WTC11 (cell line): ENCODE measurements at regions not wholly inside any gene's neighbourhood (a gene's known extent, or its start where the extent isn't known, plus 50 kb on each side); places are given as distances from the start of the nearest gene placed in this dataset.

ENCODE experiments used
- ATAC-seq: fragments of 200-7000 bp; cut with Tn5 transposase; 2 replicates; pipeline ENCODE4 v1.10.0; 2021; ENCODE audit warnings: mild to moderate bottlenecking, moderate library complexity
- CTCF ChIA-PET: fragments of 300-600 bp; sonication (Branson Sonifier 250); formaldehyde crosslinking; loops from one replicate; lab custom pipeline; 2021; ENCODE audit warnings: antibody characterized with exemption; lab: Charles Lee
- POLR2A ChIA-PET: fragments of 350-600 bp; sonication (Branson Sonifier 250); formaldehyde crosslinking; loops from one replicate; lab custom pipeline; 2021; ENCODE audit warnings: antibody characterized with exemption; lab: Charles Lee
- DNase-seq: peaks from one replicate; pipeline ENCODE4 v3.0.0; 2021; ENCODE audit warnings: low spot score
- H3K27ac Mint-ChIP-seq: 2 replicates; pipeline ENCODE4 v1.8.0; 2021; ENCODE audit warnings: mixed read lengths
- H3K27me3 Mint-ChIP-seq: 2 replicates; pipeline ENCODE4 v1.8.0; 2021; ENCODE audit warnings: low read depth, mild to moderate bottlenecking, moderate library complexity, mixed read lengths
- H3K36me3 Mint-ChIP-seq: 2 replicates; pipeline ENCODE4 v1.8.0; 2021; ENCODE audit warnings: mixed read lengths
- H3K4me1 Mint-ChIP-seq: 2 replicates; pipeline ENCODE4 v1.8.0; 2022; ENCODE audit warnings: mixed read lengths
- H3K4me3 Mint-ChIP-seq: 2 replicates; pipeline ENCODE4 v1.8.0; 2021; ENCODE audit warnings: mild to moderate bottlenecking, moderate library complexity, mixed read lengths
- H3K9me3 Mint-ChIP-seq: 2 replicates; pipeline ENCODE4 v1.8.0; 2021; ENCODE audit warnings: mixed read lengths
- ATF6 ChIP-seq: sonication (generic); formaldehyde crosslinking; IDR thresholded peaks from 2 replicates; pipeline ENCODE4 v1.8.1; 2023; ENCODE audit warnings: mild to moderate bottlenecking, missing genetic modification reagents
- EMX1 ChIP-seq: fragments of 250-450 bp; sonication (Bioruptor Pico); IDR thresholded peaks from 2 replicates; pipeline ENCODE4 v1.8.0; 2021; ENCODE audit warnings: mild to moderate bottlenecking
- FOXK1 ChIP-seq: sonication (generic); formaldehyde crosslinking; IDR thresholded peaks from 2 replicates; pipeline ENCODE4 v1.8.0; 2022; ENCODE audit warnings: mild to moderate bottlenecking, moderate library complexity, missing genetic modification reagents
- FOXP1 ChIP-seq: sonication (generic); formaldehyde crosslinking; IDR thresholded peaks from 2 replicates; pipeline ENCODE4 v1.8.0; 2022; ENCODE audit warnings: missing genetic modification reagents, mild to moderate bottlenecking, moderate library complexity, borderline replicate concordance
- KAT7 ChIP-seq: sonication (generic); formaldehyde crosslinking; IDR thresholded peaks from 2 replicates; pipeline ENCODE4 v1.8.1; 2023; ENCODE audit warnings: missing genetic modification reagents, mild to moderate bottlenecking, borderline replicate concordance
- NFATC4 ChIP-seq: fragments of 250-450 bp; sonication (Bioruptor Pico); IDR thresholded peaks from 2 replicates; pipeline ENCODE4 v1.9.0; 2021; ENCODE audit warnings: mild to moderate bottlenecking
- NR1H2 ChIP-seq: sonication (generic); formaldehyde crosslinking; IDR thresholded peaks from 2 replicates; pipeline ENCODE4 v1.9.0; 2021; ENCODE audit warnings: mild to moderate bottlenecking, moderate library complexity, missing genetic modification reagents
- OVOL2 ChIP-seq: fragments of 250-450 bp; sonication (Bioruptor Pico); IDR thresholded peaks from 2 replicates; pipeline ENCODE4 v1.9.0; 2021; ENCODE audit warnings: mild to moderate bottlenecking, borderline replicate concordance
- PRRX2 ChIP-seq: fragments of 250-450 bp; sonication (Bioruptor Pico); IDR thresholded peaks from 2 replicates; pipeline ENCODE4 v1.8.0; 2021; ENCODE audit warnings: mild to moderate bottlenecking
- SMAD4 ChIP-seq: sonication (generic); formaldehyde crosslinking; IDR thresholded peaks from 2 replicates; pipeline ENCODE4 v1.8.0; 2022; ENCODE audit warnings: mild to moderate bottlenecking, missing genetic modification reagents
- SOX15 ChIP-seq: fragments of 250-450 bp; sonication (Bioruptor Pico); IDR thresholded peaks from 2 replicates; pipeline ENCODE4 v1.9.0; 2021; ENCODE audit warnings: mild to moderate bottlenecking
- TCF7 ChIP-seq: sonication (generic); formaldehyde crosslinking; IDR thresholded peaks from 2 replicates; pipeline ENCODE4 v1.8.0; 2022; ENCODE audit warnings: mild to moderate bottlenecking, low read depth, missing genetic modification reagents, moderate library complexity
- TEAD1 ChIP-seq: sonication (generic); formaldehyde crosslinking; IDR thresholded peaks from 2 replicates; pipeline ENCODE4 v1.8.0; 2022; ENCODE audit warnings: mild to moderate bottlenecking, missing genetic modification reagents
- USF1 ChIP-seq: sonication (generic); formaldehyde crosslinking; IDR thresholded peaks from 2 replicates; pipeline ENCODE4 v1.8.0; 2022; ENCODE audit warnings: mild to moderate bottlenecking, missing genetic modification reagents
- ZNF232 ChIP-seq: sonication (generic); formaldehyde crosslinking; IDR thresholded peaks from 2 replicates; pipeline ENCODE4 v1.8.0; 2022; ENCODE audit warnings: mild to moderate bottlenecking, missing genetic modification reagents
- ZNF532 ChIP-seq: fragments of 250-450 bp; sonication (Bioruptor Pico); IDR thresholded peaks from 2 replicates; pipeline ENCODE4 v1.9.0; 2021; ENCODE audit warnings: mild to moderate bottlenecking, borderline replicate concordance
- ZNF671 ChIP-seq: fragments of 250-450 bp; sonication (Bioruptor Pico); IDR thresholded peaks from 2 replicates; pipeline ENCODE4 v1.8.0; 2021; ENCODE audit warnings: mild to moderate bottlenecking
- TF ChIP-seq, protein P1 (sequence below): sonication (generic); formaldehyde crosslinking; IDR thresholded peaks from 2 replicates; pipeline ENCODE4 v1.8.1; 2022; ENCODE audit warnings: missing genetic modification reagents, borderline replicate concordance
- TF ChIP-seq, protein P2 (sequence below): sonication (generic); formaldehyde crosslinking; conservative IDR thresholded peaks from 2 replicates; pipeline ENCODE4 v1.8.1; 2023; ENCODE audit warnings: mild to moderate bottlenecking, low read depth, missing genetic modification reagents, moderate library complexity
- TF ChIP-seq, protein P3 (sequence below): sonication (generic); formaldehyde crosslinking; IDR thresholded peaks from 2 replicates; pipeline ENCODE4 v1.8.1; 2023; ENCODE audit warnings: mild to moderate bottlenecking, missing genetic modification reagents, moderate library complexity
- TF ChIP-seq, protein P4 (sequence below): sonication (generic); formaldehyde crosslinking; IDR thresholded peaks from 2 replicates; pipeline ENCODE4 v1.8.1; 2022; ENCODE audit warnings: low read depth, missing genetic modification reagents, borderline replicate concordance

- Mint-ChIP-seq H3K36me3 (no peaks in the 10 kb centered on the region), H3K4me1 (peaks cover 8% of the 10 kb centered on the region), H3K27me3 (no peaks in the 10 kb centered on the region), H3K27ac (no peak overlapping the region), H3K9me3 (no peaks in the 10 kb centered on the region), H3K4me3 (no peak overlapping the region)
- ATAC-seq = no peak
- DNase-seq = no peak
- ChIA-PET CTCF (interaction anchor here (1.1 kb wide), 1 partner anchor 17 kb away, joined by 3 read pairs; no protein-coding TSS in a partner anchor), POLR2A (no interaction called here)
- TF ChIP-seq TCF7 (CRISPR knock-in tag) = no peak
- TF ChIP-seq ZNF232 (CRISPR knock-in tag) = no peak
- no peak for TF ChIP-seq NR1H2 (CRISPR knock-in tag)
Observed at GRCh38 chr4:54556587-54556986, 101.2 kb upstream of the KIT start.

DNA sequence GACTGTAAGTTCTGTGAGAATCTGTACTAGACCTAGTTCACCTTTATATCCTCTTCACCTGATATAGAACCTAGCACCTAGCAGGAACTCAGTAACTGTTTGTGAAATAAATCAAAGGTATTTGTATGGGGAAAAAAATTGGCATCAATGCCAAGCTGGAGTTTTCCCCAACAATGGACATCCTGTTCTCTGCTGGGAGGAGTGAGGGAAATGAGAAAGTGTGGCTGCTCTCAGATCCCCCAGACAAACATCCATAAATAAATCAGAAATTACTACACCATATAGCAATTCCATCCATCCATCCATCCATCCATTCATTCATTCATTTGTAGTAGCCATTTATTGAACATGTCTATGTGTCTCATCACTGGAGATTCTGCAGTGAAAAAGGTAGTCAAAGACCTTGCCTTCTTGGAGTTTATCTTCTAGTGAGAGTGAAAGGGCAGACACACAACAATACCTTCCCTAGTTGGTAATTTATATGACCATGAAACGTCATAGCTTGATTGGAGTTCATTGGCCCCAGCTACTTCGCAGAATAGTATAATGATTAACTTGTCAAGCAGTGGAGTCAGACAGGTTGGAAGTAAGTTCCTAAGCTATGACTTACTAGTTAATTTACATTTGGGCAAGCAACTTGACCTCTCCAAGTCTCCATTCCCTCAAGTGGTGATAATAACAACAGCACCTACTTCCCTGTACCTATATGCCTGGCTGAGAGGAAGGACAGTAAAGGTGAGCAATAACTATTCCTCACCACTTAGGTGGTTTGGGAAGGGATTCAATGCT is 98.7 kb upstream of the KIT start:
- H3K27ac Mint-ChIP-seq = no peak overlapping the region
- TF ChIP-seq, protein P1, sequence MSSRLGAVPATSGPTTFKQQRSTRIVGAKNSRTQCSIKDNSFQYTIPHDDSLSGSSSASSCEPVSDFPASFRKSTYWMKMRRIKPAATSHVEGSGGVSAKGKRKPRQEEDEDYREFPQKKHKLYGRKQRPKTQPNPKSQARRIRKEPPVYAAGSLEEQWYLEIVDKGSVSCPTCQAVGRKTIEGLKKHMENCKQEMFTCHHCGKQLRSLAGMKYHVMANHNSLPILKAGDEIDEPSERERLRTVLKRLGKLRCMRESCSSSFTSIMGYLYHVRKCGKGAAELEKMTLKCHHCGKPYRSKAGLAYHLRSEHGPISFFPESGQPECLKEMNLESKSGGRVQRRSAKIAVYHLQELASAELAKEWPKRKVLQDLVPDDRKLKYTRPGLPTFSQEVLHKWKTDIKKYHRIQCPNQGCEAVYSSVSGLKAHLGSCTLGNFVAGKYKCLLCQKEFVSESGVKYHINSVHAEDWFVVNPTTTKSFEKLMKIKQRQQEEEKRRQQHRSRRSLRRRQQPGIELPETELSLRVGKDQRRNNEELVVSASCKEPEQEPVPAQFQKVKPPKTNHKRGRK (CRISPR knock-in tag) = no peak
- TF ChIP-seq USF1 (CRISPR knock-in tag) (no peak), OVOL2 (CRISPR knock-in tag) (no peak), TEAD1 (no peak), FOXK1 (no peak), PRRX2 (CRISPR knock-in tag) (no peak), KAT7 (CRISPR knock-in tag) (no peak), FOXP1 (CRISPR knock-in tag) (no peak), NFATC4 (CRISPR knock-in tag) (no peak), ZNF671 (CRISPR knock-in tag) (no peak), ZNF532 (CRISPR knock-in tag) (no peak), SOX15 (no peak), SMAD4 (no peak), ATF6 (no peak), EMX1 (CRISPR knock-in tag) (no peak)
- TF ChIP-seq, protein P2, sequence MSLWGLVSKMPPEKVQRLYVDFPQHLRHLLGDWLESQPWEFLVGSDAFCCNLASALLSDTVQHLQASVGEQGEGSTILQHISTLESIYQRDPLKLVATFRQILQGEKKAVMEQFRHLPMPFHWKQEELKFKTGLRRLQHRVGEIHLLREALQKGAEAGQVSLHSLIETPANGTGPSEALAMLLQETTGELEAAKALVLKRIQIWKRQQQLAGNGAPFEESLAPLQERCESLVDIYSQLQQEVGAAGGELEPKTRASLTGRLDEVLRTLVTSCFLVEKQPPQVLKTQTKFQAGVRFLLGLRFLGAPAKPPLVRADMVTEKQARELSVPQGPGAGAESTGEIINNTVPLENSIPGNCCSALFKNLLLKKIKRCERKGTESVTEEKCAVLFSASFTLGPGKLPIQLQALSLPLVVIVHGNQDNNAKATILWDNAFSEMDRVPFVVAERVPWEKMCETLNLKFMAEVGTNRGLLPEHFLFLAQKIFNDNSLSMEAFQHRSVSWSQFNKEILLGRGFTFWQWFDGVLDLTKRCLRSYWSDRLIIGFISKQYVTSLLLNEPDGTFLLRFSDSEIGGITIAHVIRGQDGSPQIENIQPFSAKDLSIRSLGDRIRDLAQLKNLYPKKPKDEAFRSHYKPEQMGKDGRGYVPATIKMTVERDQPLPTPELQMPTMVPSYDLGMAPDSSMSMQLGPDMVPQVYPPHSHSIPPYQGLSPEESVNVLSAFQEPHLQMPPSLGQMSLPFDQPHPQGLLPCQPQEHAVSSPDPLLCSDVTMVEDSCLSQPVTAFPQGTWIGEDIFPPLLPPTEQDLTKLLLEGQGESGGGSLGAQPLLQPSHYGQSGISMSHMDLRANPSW (CRISPR knock-in tag) = no peak
- TF ChIP-seq, protein P3, sequence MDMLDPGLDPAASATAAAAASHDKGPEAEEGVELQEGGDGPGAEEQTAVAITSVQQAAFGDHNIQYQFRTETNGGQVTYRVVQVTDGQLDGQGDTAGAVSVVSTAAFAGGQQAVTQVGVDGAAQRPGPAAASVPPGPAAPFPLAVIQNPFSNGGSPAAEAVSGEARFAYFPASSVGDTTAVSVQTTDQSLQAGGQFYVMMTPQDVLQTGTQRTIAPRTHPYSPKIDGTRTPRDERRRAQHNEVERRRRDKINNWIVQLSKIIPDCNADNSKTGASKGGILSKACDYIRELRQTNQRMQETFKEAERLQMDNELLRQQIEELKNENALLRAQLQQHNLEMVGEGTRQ = no peak
- TF ChIP-seq, protein P4, sequence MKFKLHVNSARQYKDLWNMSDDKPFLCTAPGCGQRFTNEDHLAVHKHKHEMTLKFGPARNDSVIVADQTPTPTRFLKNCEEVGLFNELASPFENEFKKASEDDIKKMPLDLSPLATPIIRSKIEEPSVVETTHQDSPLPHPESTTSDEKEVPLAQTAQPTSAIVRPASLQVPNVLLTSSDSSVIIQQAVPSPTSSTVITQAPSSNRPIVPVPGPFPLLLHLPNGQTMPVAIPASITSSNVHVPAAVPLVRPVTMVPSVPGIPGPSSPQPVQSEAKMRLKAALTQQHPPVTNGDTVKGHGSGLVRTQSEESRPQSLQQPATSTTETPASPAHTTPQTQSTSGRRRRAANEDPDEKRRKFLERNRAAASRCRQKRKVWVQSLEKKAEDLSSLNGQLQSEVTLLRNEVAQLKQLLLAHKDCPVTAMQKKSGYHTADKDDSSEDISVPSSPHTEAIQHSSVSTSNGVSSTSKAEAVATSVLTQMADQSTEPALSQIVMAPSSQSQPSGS (CRISPR knock-in tag) = no peak
- no peaks in the 10 kb centered on the region for H3K36me3 Mint-ChIP-seq
- no peaks in the 10 kb centered on the region for H3K27me3 Mint-ChIP-seq
- CTCF ChIA-PET = no interaction called here
- no peaks in the 10 kb centered on the region for H3K9me3 Mint-ChIP-seq
- H3K4me3 Mint-ChIP-seq = no peak overlapping the region
- ATAC-seq = no peak
- POLR2A ChIA-PET = no interaction called here
- H3K4me1 Mint-ChIP-seq = peaks cover 8% of the 10 kb centered on the region
- DNase-seq = no peak
